ENCODE measurements at regions not wholly inside any gene's neighbourhood (a gene's known extent, or its start where the extent isn't known, plus 50 kb on each side); places are given as distances from the start of the nearest gene placed in this dataset.

- Histone ChIP-seq H3K9me2 (replicated peaks; ENCODE audit: control insufficient read depth, low read length) (no peaks in the 10 kb centered on the region), H3K79me2 (ENCODE audit: control insufficient read depth, low read length) (no peaks in the 10 kb centered on the region), H3K4me1 (ENCODE audit: control insufficient read depth, low read length) (no peaks in the 10 kb centered on the region), H3K27ac (ENCODE audit: low read depth, low read length) (no peak overlapping the region), H3F3A (ENCODE audit: control insufficient read depth, insufficient read depth) (no peaks in the 10 kb centered on the region), H3K4me3 (ENCODE audit: low read length) (no peak overlapping the region), H3K27me3 (ENCODE audit: control insufficient read depth, low read length) (no peaks in the 10 kb centered on the region), H3K9me3 (ENCODE audit: control insufficient read depth, insufficient read depth, low read length) (no peaks in the 10 kb centered on the region), H4K20me1 (ENCODE audit: control insufficient read depth, insufficient read depth, low read depth, low read length) (no peaks in the 10 kb centered on the region), H3K4me2 (ENCODE audit: low read length) (no peak overlapping the region), H3K36me3 (ENCODE audit: control insufficient read depth, low read length) (no peaks in the 10 kb centered on the region)
- TF ChIP-seq CTCF (IDR thresholded peaks at IDR 0.05; ENCODE audit: low read depth, low read length, poor library complexity, severe bottlenecking): no peak
Measured at GRCh38 chr18:5640939-5641338, 97.1 kb upstream of the EPB41L3 start.

GRCh38 chr18:5639131-5639530 lies 95.3 kb upstream of the EPB41L3 start:
- no peaks in the 10 kb centered on the region for H3K79me2 ChIP-seq (ENCODE audit: control insufficient read depth, low read length)
- H3K4me1 ChIP-seq (ENCODE audit: control insufficient read depth, low read length): no peaks in the 10 kb centered on the region
- H4K20me1 ChIP-seq (ENCODE audit: control insufficient read depth, insufficient read depth, low read depth, low read length): no peaks in the 10 kb centered on the region
- H3K27me3 ChIP-seq (ENCODE audit: control insufficient read depth, low read length): no peaks in the 10 kb centered on the region
- no peaks in the 10 kb centered on the region for H3K9me3 ChIP-seq (ENCODE audit: control insufficient read depth, insufficient read depth, low read length)
- no peaks in the 10 kb centered on the region for H3K9me2 ChIP-seq (replicated peaks; ENCODE audit: control insufficient read depth, low read length)
- no peak overlapping the region for H3K4me3 ChIP-seq (ENCODE audit: low read length)
- H3K27ac ChIP-seq (ENCODE audit: low read depth, low read length): no peak overlapping the region
- no peak overlapping the region for H3K4me2 ChIP-seq (ENCODE audit: low read length)
- TF ChIP-seq EZH2phosphoT487 (IDR thresholded peaks at IDR 0.05; ENCODE audit: borderline replicate concordance, low read length): no peak
- TF ChIP-seq CTCF (IDR thresholded peaks at IDR 0.05; ENCODE audit: low read depth, low read length, poor library complexity, severe bottlenecking): no peak
- no peaks in the 10 kb centered on the region for H3F3A ChIP-seq (ENCODE audit: control insufficient read depth, insufficient read depth)
- no peaks in the 10 kb centered on the region for H3K36me3 ChIP-seq (ENCODE audit: control insufficient read depth, low read length)

GRCh38 chr18:5632041-5632440 lies 88.2 kb upstream of the EPB41L3 start:
- H3K4me3 ChIP-seq (ENCODE audit: low read length): no peak overlapping the region
- H3K9me3 ChIP-seq (ENCODE audit: control insufficient read depth, insufficient read depth, low read length): peaks cover 8% of the 10 kb centered on the region; the same call in 1 of the 2 replicates
- H3K27ac ChIP-seq (ENCODE audit: low read depth, low read length): no peak overlapping the region
- H3K4me2 ChIP-seq (ENCODE audit: low read length): no peak overlapping the region
- H3K36me3 ChIP-seq (ENCODE audit: control insufficient read depth, low read length): no peaks in the 10 kb centered on the region
- H3K4me1 ChIP-seq (ENCODE audit: control insufficient read depth, low read length): no peaks in the 10 kb centered on the region
- no peak for TF ChIP-seq EZH2phosphoT487 (IDR thresholded peaks at IDR 0.05; ENCODE audit: borderline replicate concordance, low read length)
- no peak for TF ChIP-seq CTCF (IDR thresholded peaks at IDR 0.05; ENCODE audit: low read depth, low read length, poor library complexity, severe bottlenecking)
- H3K79me2 ChIP-seq (ENCODE audit: control insufficient read depth, low read length): no peaks in the 10 kb centered on the region
- H3K27me3 ChIP-seq (ENCODE audit: control insufficient read depth, low read length): no peaks in the 10 kb centered on the region
- H3K9me2 ChIP-seq (replicated peaks; ENCODE audit: control insufficient read depth, low read length): no peaks in the 10 kb centered on the region
- H3F3A ChIP-seq (ENCODE audit: control insufficient read depth, insufficient read depth): no peaks in the 10 kb centered on the region
- no peaks in the 10 kb centered on the region for H4K20me1 ChIP-seq (ENCODE audit: control insufficient read depth, insufficient read depth, low read depth, low read length)

All from DOHH2 (cell line).